NCI-H345 treated with DMSO at 0.1 percent for 48 hours (cell line): ENCODE measurements at regions not wholly inside any gene's neighbourhood (a gene's known extent, or its start where the extent isn't known, plus 50 kb on each side); places are given as distances from the start of the nearest gene placed in this dataset.

Experiments used
- DNase-seq: peaks from one replicate; lab custom pipeline; 2025; ENCODE audit not compliant: unreplicated experiment; lab: John Stamatoyannopoulos, UW

DNA sequence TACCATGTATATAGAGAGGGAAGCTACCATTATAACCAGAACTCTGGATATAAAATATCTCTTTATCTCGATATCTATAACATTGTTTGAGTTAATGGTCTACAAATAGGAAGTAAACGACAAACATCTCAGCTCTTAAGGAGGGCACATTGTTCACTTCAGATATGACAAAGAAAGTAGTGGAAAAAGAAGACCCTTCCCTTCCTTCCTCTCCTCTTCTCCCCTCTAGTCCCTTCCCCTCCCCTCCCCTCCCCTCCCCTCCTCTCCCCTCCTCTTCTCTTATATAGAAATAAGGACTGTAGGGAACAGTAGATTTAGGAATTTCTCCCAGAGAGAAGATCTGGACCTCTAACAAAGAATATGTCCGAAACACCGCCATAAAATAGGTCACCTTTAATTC, 1731.9 kb upstream of the CDH9 start:
- DNase-seq: no peak

DNA sequence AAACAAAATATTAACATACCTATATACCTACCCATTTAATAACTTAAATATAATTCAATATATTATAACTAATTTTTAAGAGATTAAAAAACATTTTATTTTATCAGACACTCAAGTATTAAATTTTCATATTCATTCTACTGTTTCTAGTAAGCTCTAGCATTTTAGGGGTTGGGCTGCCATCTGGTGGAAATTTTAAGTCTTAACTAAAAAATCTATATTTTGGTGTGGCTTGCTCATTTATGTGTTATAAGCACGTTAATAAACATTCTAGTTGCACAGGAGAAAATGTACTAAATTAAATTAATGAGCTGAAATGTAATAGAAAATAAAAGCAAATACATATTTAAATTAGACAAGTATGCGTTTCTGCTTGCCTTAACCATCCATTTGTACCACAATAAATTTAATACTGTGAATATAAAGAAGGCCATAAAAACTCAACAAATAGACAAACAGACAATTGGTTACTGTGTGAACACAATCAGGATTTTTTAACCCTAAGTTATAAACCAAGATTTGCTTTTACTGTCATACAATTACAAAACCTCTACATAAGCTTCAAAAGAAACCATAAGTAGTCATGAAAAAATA, 1728.3 kb upstream of the CDH9 start:
- DNase-seq: peak; percentile 15

- DNase-seq: no peak
Measured at GRCh38 chr5:28751396-28751795, 1713.0 kb upstream of the CDH9 start.

DNA sequence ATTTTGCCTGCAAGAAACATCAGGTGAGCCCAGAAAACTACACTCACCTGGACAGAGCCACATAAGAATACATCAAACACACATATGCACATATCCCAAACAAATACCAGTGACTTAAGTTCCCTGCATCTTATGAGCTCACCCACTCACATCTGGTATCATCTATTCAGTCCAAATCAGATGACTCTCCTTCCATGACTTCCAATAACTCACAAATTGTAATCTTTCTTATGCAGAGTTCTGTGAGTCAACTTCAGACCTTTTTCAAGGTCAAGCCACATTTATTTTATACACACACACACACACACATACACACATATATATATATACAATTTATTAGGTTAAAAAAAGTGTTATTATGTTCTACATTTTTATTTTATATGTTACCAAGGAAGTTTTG, 1711.9 kb upstream of the CDH9 start:
- DNase-seq: no peak

DNA sequence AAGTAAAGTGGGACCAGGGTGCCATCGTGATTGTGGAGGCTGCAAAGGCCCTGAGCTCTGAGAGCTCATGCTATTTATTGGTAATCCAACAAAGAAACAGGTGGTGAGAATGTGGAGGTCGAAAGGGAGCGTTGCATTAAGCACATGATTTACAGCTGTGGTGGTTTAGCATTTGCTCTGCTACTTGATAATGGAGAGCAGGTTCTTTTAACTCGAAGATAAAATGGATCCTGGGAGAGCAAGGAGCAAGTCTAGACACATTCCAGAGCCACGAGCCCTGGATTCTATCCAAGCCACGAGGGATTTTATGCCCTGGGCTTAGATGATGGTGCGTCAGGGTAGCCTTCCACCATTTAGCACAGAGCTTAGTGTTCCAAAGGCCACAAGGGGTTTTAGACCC, 1710.1 kb upstream of the CDH9 start:
- no peak for DNase-seq

DNA sequence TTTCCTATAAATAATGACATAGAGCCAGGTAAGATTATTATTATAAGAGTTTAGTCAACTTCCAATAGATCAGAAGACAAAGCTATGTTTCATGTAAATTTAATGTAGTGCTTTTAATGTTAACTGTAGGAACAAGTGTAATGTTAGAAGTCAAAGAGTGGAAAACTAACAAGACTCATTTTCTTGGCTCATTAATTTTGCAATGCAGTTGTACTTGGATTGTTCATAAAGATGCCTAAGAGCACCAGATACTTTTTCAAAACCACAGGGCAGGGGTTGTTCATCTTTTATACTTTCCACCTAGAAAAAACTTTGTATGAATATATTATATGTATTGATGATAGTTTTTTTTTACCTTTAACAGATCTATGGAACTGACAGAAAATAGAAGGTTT, 1705.3 kb upstream of the CDH9 start:
- no peak for DNase-seq

GRCh38 chr5:28743025-28743715, 1704.8 kb upstream of the CDH9 start:
- DNase-seq: no peak

- DNase-seq: no peak
Measured at GRCh38 chr5:28737682-28738081, 1699.3 kb upstream of the CDH9 start.

GRCh38 chr5:28737222-28737621, 1698.8 kb upstream of the CDH9 start:
- DNase-seq: no peak

DNA sequence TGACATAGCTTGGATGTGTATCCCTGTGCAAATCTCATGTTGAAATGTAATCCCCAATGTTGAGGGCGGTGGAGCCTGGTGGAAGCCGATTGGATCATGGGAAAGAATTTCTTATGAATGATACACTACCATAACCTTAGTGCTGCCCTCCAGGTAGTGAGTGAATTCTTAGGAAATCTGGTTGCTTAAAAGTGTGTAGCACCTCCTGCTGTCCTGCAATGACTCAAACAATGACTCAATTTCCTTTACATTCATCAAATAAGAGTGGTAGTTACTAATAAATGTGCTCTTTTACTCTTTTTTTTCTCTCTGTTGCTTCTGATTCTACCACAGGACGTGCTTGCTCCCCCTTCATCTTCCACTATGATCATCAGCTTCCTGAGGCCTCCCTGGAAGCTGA, 1696.0 kb upstream of the CDH9 start:
- no peak for DNase-seq

DNA sequence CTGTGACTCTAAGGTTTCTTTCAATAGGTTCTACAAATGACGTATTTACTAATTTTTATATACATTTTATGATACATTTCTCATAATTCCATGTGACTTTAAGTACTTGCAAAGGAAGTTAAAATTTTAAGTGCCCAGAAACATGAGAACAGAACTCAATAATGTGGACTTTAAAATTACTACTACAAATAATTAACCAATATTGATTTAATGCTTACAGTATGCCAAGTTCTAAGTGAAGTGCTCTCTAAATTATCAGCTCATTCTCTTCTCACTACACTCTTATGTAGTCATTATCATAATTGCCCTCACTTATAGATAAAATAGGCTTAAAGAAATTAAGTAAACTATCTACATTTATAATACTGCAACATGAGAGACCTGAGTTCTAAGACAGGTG, 1690.7 kb upstream of the CDH9 start:
- DNase-seq: no peak

- no peak for DNase-seq
Measured at GRCh38 chr5:28726815-28727214, 1688.4 kb upstream of the CDH9 start.

DNA sequence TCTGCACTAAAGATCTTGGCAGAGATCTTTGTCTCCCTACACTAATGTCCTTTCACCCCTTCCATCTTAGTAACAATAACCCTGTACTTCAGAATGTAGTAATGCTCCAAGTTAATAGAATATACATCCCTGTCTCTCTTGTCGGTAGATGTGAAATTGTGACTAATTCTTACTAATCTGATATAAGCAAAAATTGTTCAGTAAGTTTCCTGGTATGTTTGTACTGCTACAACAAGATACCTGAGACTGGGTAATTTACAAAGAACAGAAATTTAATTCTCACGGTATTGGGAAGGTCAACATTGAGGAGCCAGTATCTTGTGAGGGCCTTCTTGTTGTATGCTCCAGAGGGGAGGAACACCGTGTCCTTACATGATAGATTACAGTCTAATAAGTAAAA, 1686.6 kb upstream of the CDH9 start:
- no peak for DNase-seq

DNA sequence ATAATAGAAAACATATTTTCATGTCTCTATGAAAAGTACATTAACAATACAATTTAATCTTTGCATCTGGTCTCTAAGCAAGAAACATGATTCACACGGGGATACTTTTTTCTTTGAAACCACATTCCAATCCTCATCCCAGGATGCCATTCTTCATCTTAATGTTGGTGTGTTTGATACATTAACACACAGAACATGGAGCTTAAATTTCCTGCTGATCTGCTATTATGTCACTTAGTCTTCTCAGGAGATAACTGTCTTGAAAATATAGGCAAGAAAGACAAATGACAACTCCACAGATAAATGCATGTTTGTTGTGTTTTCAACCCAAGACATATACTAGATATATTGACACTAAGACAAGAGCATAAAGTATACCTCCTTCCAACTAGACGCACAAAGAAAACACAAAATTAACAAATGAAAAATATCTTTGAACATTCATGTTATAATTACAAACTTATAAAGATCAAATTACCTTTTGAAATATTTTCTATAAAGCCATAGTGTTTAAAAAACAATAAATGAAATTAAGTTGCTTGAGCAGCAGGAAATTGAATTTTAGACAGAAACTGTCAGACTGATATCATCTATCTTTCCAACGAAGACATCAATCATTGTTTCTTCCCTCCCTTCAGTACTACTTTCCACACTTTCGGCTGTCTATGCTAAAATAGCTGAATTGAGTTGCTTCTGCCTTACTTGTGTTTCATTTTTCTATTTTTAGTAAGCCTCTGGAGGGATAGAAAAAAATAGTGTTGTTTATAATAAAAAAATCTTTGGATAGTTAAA, 1676.7 kb upstream of the CDH9 start:
- DNase-seq: no peak

GRCh38 chr5:28710360-28710759, 1672.0 kb upstream of the CDH9 start:
- no peak for DNase-seq

DNA sequence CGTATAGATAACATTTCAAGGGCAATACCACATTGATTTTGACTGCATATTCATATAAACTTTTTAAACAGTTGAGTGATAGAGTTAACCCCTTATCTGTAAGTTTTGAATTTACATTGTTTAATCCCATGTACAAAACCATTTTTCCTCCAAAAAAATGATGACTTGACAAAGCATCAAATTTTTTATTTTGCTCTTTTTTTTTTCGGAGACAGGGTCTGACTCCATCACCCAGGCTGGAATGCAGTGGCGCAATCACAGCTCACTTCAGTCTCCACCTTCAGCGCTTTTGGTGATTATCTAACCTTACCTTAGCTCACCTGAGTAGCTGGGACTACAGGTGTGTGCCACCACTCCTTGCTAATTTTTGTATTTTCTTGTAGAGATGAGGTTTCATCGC, 1670.1 kb upstream of the CDH9 start:
- DNase-seq: no peak

GRCh38 chr5:28707706-28708105, 1669.3 kb upstream of the CDH9 start:
- DNase-seq: no peak

- no peak for DNase-seq
Measured at GRCh38 chr5:28703651-28704260, 1665.4 kb upstream of the CDH9 start.

DNA sequence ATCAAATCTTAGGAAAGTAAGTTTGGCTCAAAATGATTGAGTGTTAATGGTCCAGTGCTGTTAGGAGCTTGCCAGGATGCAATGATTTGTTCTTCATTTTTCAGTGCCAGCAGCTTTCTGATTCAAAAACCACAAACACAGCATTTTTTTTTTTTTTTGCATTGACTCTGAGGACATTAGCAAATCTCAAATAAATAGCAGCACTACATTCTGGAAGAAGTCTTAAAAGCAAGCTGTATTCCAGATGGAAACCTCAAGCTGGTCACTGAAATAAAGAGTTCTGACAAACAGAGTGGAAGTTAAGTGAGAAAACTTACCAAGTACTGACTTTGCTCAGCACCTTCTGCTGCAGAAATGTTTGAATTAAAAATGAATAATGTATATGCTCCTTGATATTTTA, 1653.1 kb upstream of the CDH9 start:
- no peak for DNase-seq

- no peak for DNase-seq
Measured at GRCh38 chr5:28685794-28686193, 1647.4 kb upstream of the CDH9 start.

- no peak for DNase-seq
Measured at GRCh38 chr5:28678899-28679298, 1640.5 kb upstream of the CDH9 start.

- no peak for DNase-seq
Measured at GRCh38 chr5:28666110-28666509, 1627.7 kb upstream of the CDH9 start.
